ENCODE measurements at regions not wholly inside any gene's neighbourhood (a gene's known extent, or its start where the extent isn't known, plus 50 kb on each side); places are given as distances from the start of the nearest gene placed in this dataset.

DNA sequence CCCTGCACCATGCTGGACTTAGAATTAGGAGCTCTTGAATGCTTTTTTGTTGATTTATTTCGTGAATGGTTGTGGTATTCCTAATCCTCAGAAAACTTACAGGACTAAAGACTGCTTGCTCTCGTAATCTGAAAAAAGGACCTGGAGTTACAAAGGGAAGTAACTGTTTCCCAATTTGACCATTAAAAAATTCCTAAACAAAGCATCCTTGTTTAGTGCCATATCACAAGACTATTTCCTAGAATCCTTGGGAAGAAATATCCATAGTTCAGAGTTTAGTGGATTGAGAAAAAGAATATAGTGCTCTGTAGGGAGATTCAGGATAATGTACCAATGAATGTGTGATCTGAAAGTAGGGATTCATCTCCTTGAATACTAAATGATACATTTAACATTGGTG is 186.8 kb downstream of the NDFIP2 start:
- no peak for TF ChIP-seq SP1 (IDR thresholded peaks at IDR 0.05)
- no peak for TF ChIP-seq FOXK2 (IDR thresholded peaks at IDR 0.05)
- TF ChIP-seq TARDBP (IDR thresholded peaks at IDR 0.05) = no peak
- TF ChIP-seq BHLHE40 (IDR thresholded peaks at IDR 0.05; ENCODE audit: borderline replicate concordance) = no peak
- TF ChIP-seq HDGF (IDR thresholded peaks at IDR 0.05; ENCODE audit: borderline replicate concordance) = no peak
- TF ChIP-seq FOXA1 (IDR thresholded peaks at IDR 0.05) = no peak
- no peak for TF ChIP-seq L3MBTL2 (conservative IDR thresholded peaks at IDR 0.05)
- TF ChIP-seq, protein P1, sequence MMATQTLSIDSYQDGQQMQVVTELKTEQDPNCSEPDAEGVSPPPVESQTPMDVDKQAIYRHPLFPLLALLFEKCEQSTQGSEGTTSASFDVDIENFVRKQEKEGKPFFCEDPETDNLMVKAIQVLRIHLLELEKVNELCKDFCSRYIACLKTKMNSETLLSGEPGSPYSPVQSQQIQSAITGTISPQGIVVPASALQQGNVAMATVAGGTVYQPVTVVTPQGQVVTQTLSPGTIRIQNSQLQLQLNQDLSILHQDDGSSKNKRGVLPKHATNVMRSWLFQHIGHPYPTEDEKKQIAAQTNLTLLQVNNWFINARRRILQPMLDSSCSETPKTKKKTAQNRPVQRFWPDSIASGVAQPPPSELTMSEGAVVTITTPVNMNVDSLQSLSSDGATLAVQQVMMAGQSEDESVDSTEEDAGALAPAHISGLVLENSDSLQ (IDR thresholded peaks at IDR 0.05) = no peak
- no peak for TF ChIP-seq ARNT (IDR thresholded peaks at IDR 0.05)
- no peak for TF ChIP-seq CTBP1 (IDR thresholded peaks at IDR 0.05; ENCODE audit: borderline replicate concordance)
- TF ChIP-seq SUZ12 (IDR thresholded peaks at IDR 0.05) = no peak
- TF ChIP-seq FOXM1 (IDR thresholded peaks at IDR 0.05; ENCODE audit: borderline replicate concordance) = no peak
- no peak for TF ChIP-seq LEF1 (IDR thresholded peaks at IDR 0.05; ENCODE audit: borderline replicate concordance)
